ENCODE measurements at regions not wholly inside any gene's neighbourhood (a gene's known extent, or its start where the extent isn't known, plus 50 kb on each side); places are given as distances from the start of the nearest gene placed in this dataset.
"Not testable (repeated sequence)": the region's sequence is repeated elsewhere in the genome, so short reads cannot be mapped to it uniquely, and the experiment has no call there.

GRCh38 chrX:34341258-34341657 is 209.1 kb upstream of the FAM47A start (continued):
- TF ChIP-seq, protein P1, sequence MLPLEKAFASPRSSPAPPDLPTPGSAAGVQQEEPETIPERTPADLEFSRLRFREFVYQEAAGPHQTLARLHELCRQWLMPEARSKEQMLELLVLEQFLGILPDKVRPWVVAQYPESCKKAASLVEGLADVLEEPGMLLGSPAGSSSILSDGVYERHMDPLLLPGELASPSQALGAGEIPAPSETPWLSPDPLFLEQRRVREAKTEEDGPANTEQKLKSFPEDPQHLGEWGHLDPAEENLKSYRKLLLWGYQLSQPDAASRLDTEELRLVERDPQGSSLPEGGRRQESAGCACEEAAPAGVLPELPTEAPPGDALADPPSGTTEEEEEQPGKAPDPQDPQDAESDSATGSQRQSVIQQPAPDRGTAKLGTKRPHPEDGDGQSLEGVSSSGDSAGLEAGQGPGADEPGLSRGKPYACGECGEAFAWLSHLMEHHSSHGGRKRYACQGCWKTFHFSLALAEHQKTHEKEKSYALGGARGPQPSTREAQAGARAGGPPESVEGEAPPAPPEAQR (CRISPR knock-in tag; IDR thresholded peaks at IDR 0.05): no peak
- TF ChIP-seq MYBL2 (CRISPR knock-in tag; IDR thresholded peaks at IDR 0.05): no peak
- TF ChIP-seq, protein P2, sequence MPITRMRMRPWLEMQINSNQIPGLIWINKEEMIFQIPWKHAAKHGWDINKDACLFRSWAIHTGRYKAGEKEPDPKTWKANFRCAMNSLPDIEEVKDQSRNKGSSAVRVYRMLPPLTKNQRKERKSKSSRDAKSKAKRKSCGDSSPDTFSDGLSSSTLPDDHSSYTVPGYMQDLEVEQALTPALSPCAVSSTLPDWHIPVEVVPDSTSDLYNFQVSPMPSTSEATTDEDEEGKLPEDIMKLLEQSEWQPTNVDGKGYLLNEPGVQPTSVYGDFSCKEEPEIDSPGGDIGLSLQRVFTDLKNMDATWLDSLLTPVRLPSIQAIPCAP (CRISPR knock-in tag; IDR thresholded peaks at IDR 0.05): no peak

DNA sequence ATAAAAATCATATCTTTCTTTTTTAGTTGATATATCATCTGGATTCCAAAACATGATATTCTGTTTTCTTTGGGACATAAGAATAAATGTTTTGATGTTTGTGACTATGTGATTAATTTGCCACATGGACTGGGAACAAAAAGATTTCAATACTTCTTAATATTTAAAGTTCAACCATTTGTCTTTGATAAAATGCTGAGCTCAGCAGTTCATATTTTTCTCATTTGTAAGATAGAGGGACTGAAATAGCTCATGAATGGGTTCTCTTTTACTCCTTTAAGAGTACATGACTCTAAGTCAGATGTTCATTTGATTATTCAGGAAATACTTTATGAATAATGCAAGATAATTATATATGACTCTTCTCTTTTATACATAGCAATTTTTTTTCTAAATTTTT is 205.9 kb upstream of the FAM47A start:
- Mint-ChIP-seq H3K27ac (no peak overlapping the region), H3K36me3 (peaks cover 5% of the 10 kb centered on the region), H3K27me3 (ENCODE audit: low read depth) (no peaks in the 10 kb centered on the region), H3K9me3 (peaks cover 14% of the 10 kb centered on the region), H3K4me1 (peaks cover 8% of the 10 kb centered on the region), H3K4me3 (no peak overlapping the region)
- ATAC-seq: no peak
- CTCF ChIA-PET: no interaction called here
- no peak for TF ChIP-seq EMX1 (CRISPR knock-in tag; IDR thresholded peaks at IDR 0.05)
- TF ChIP-seq, protein P3, sequence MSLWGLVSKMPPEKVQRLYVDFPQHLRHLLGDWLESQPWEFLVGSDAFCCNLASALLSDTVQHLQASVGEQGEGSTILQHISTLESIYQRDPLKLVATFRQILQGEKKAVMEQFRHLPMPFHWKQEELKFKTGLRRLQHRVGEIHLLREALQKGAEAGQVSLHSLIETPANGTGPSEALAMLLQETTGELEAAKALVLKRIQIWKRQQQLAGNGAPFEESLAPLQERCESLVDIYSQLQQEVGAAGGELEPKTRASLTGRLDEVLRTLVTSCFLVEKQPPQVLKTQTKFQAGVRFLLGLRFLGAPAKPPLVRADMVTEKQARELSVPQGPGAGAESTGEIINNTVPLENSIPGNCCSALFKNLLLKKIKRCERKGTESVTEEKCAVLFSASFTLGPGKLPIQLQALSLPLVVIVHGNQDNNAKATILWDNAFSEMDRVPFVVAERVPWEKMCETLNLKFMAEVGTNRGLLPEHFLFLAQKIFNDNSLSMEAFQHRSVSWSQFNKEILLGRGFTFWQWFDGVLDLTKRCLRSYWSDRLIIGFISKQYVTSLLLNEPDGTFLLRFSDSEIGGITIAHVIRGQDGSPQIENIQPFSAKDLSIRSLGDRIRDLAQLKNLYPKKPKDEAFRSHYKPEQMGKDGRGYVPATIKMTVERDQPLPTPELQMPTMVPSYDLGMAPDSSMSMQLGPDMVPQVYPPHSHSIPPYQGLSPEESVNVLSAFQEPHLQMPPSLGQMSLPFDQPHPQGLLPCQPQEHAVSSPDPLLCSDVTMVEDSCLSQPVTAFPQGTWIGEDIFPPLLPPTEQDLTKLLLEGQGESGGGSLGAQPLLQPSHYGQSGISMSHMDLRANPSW (CRISPR knock-in tag; conservative IDR thresholded peaks at IDR 0.05; ENCODE audit: low read depth): no peak
- TF ChIP-seq, protein P4, sequence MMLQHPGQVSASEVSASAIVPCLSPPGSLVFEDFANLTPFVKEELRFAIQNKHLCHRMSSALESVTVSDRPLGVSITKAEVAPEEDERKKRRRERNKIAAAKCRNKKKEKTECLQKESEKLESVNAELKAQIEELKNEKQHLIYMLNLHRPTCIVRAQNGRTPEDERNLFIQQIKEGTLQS (CRISPR knock-in tag; conservative IDR thresholded peaks at IDR 0.05): no peak
- TF ChIP-seq SMAD4 (CRISPR knock-in tag; IDR thresholded peaks at IDR 0.05): no peak
- TF ChIP-seq SMAD3 (CRISPR knock-in tag; IDR thresholded peaks at IDR 0.05; ENCODE audit: borderline replicate concordance): no peak
- TF ChIP-seq ZNF396 (CRISPR knock-in tag; IDR thresholded peaks at IDR 0.05; ENCODE audit: borderline replicate concordance): no peak
- TF ChIP-seq CREB1 (CRISPR knock-in tag; IDR thresholded peaks at IDR 0.05): no peak
- no peak for TF ChIP-seq GABPB1 (CRISPR knock-in tag; IDR thresholded peaks at IDR 0.05)
- no peak for TF ChIP-seq NR1H2 (CRISPR knock-in tag; IDR thresholded peaks at IDR 0.05)
- TF ChIP-seq MYBL2 (CRISPR knock-in tag; IDR thresholded peaks at IDR 0.05): no peak
- TF ChIP-seq RELA (CRISPR knock-in tag; IDR thresholded peaks at IDR 0.05; ENCODE audit: borderline replicate concordance): no peak
- POLR2A ChIA-PET: no interaction called here
- DNase-seq (ENCODE audit: low spot score): no peak

- CTCF ChIA-PET; DNase-seq (ENCODE audit: low spot score); H3K36me3 Mint-ChIP-seq; H3K27ac Mint-ChIP-seq; H3K27me3 Mint-ChIP-seq (ENCODE audit: low read depth); ATAC-seq; POLR2A ChIA-PET; H3K4me1 Mint-ChIP-seq; H3K4me3 Mint-ChIP-seq: not testable (repeated sequence)
- H3K9me3 Mint-ChIP-seq: peaks cover 14% of the 10 kb centered on the region
Observed at GRCh38 chrX:34335376-34335775, 203.3 kb upstream of the FAM47A start.

DNA sequence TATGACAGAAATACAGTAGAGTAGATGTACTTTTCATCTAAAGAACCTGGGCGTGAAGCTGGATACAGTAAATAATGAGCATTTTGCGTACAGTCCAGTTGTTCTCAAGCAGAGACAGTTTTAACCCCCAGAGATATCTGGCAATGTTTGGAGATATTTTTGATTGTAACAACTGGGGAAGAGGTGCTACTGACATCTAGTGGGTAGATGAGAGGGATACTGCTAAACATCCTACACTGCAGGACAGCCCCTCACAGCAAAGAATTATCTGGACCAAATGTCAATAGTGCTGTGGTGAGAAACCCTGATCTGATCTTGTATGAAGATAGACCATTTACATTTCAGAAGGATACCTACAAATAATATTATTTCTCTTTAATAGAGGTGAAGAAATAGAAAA is 200.2 kb upstream of the FAM47A start:
- peaks cover 11% of the 10 kb centered on the region for H3K9me3 Mint-ChIP-seq
- no peak overlapping the region for H3K4me3 Mint-ChIP-seq
- H3K4me1 Mint-ChIP-seq: peaks cover 8% of the 10 kb centered on the region
- ATAC-seq (peak; percentile 77), DNase-seq (ENCODE audit: low spot score) (no peak)
- ChIA-PET POLR2A (no interaction called here), CTCF (interaction anchor here (0.6 kb wide), 2 partner anchors 1138 to 1558 kb away, joined by 3 read pairs; no protein-coding TSS in a partner anchor)
- no peaks in the 10 kb centered on the region for H3K27me3 Mint-ChIP-seq (ENCODE audit: low read depth)
- no peak overlapping the region for H3K27ac Mint-ChIP-seq
- H3K36me3 Mint-ChIP-seq: peaks cover 5% of the 10 kb centered on the region
- TF ChIP-seq MAX (CRISPR knock-in tag; IDR thresholded peaks at IDR 0.05) (no peak), ZNF232 (CRISPR knock-in tag; IDR thresholded peaks at IDR 0.05) (no peak), GTF2I (CRISPR knock-in tag; conservative IDR thresholded peaks at IDR 0.05) (no peak), E2F4 (CRISPR knock-in tag; IDR thresholded peaks at IDR 0.05; ENCODE audit: borderline replicate concordance, low read depth) (no peak), PREB (CRISPR knock-in tag; IDR thresholded peaks at IDR 0.05; ENCODE audit: borderline replicate concordance) (no peak), ZNF425 (CRISPR knock-in tag; conservative IDR thresholded peaks at IDR 0.05) (no peak)
- TF ChIP-seq, protein P5, sequence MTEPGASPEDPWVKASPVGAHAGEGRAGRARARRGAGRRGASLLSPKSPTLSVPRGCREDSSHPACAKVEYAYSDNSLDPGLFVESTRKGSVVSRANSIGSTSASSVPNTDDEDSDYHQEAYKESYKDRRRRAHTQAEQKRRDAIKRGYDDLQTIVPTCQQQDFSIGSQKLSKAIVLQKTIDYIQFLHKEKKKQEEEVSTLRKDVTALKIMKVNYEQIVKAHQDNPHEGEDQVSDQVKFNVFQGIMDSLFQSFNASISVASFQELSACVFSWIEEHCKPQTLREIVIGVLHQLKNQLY (CRISPR knock-in tag; IDR thresholded peaks at IDR 0.05): no peak

All from WTC11 (cell line).